Panc1 (cell line): ENCODE measurements at regions not wholly inside any gene's neighbourhood (a gene's known extent, or its start where the extent isn't known, plus 50 kb on each side); places are given as distances from the start of the nearest gene placed in this dataset.

ENCODE experiments used
- ATAC-seq: fragments of 200-7000 bp; cut with Tn5 transposase; 2 replicates; pipeline ENCODE4 v1.9.1; 2020; ENCODE audit warnings: mild to moderate bottlenecking, moderate library complexity
- BruUV-seq: library from RNA; stranded (reverse); fragments of 400-500 nt; replicated peaks from 2 replicates; lab custom pipeline; 2021; lab: Mats Ljungman, UMichigan
- CTCF ChIA-PET: fragments of 300-600 bp; sonication (Branson Sonifier 250); formaldehyde crosslinking; loops from one replicate; lab custom pipeline; 2022; ENCODE audit warnings: antibody characterized with exemption; lab: Charles Lee
- POLR2A ChIA-PET: fragments of 300-600 bp; sonication (Branson Sonifier 250); formaldehyde crosslinking; loops from one replicate; lab custom pipeline; 2022; ENCODE audit warnings: antibody characterized with exemption; lab: Charles Lee
- DNase-seq: peaks from one replicate; pipeline ENCODE4 v3.0.0-alpha.2; 2010; ENCODE audit warnings: low read depth, low spot score
- H3K27ac ChIP-seq: 2 replicates; pipeline ENCODE4 v1.5.1; 2011; ENCODE audit warnings: mild to moderate bottlenecking, low read length, inconsistent platforms
- H3K27me3 ChIP-seq: fragments of 200-500 bp; sonication (Bioruptor generic); 2 replicates; pipeline ENCODE4 v1.6.0; 2014; ENCODE audit warnings: low read length, inconsistent platforms; ENCODE audit not compliant: control insufficient read depth, insufficient read depth
- H3K36me3 ChIP-seq: fragments of 200-500 bp; sonication (Bioruptor generic); 2 replicates; pipeline ENCODE4 v1.5.1; 2014; ENCODE audit warnings: inconsistent platforms, mild to moderate bottlenecking, low read length, moderate library complexity; ENCODE audit not compliant: control insufficient read depth, insufficient read depth
- H3K4me1 ChIP-seq: 2 replicates; pipeline ENCODE4 v1.5.1; 2011; ENCODE audit warnings: inconsistent platforms, mild to moderate bottlenecking, low read length, moderate library complexity; ENCODE audit not compliant: control insufficient read depth, insufficient read depth
- H3K4me3 ChIP-seq, 2 experiments: 2 replicates each; pipeline ENCODE4 v1.5.1; 2011 to 2012; ENCODE audit warnings: low read depth in 2 of 2, low read length in 2 of 2, mild to moderate bottlenecking in 2 of 2, inconsistent platforms in 1 of 2, moderate library complexity in 1 of 2
- H3K9me3 ChIP-seq: fragments of 200-500 bp; sonication (Bioruptor generic); 2 replicates; pipeline ENCODE4 v1.5.1; 2014; ENCODE audit warnings: low read depth, mild to moderate bottlenecking, inconsistent platforms, low read length, moderate library complexity; ENCODE audit not compliant: control insufficient read depth, insufficient read depth
- CTCF ChIP-seq: fragments of 450-650 bp; IDR thresholded peaks from 2 replicates; pipeline ENCODE4 v1.5.1; 2017; ENCODE audit warnings: mild to moderate bottlenecking
- POLR2AphosphoS5 ChIP-seq: IDR thresholded peaks from 2 replicates; pipeline ENCODE4 v1.6.1; 2012; ENCODE audit warnings: mild to moderate bottlenecking, low read depth, low read length, moderate library complexity
- REST ChIP-seq, 2 experiments: IDR thresholded peaks; 2 replicates each; pipeline ENCODE4 v1.6.1; 2011 to 2012; ENCODE audit warnings: low read depth in 2 of 2, control low read depth in 1 of 2, low read length in 1 of 2, mild to moderate bottlenecking in 1 of 2, moderate library complexity in 1 of 2; ENCODE audit not compliant: insufficient read depth in 1 of 2
- SIN3A ChIP-seq: IDR thresholded peaks from 2 replicates; pipeline ENCODE4 v1.6.1; 2012; ENCODE audit warnings: low read depth, mild to moderate bottlenecking, low read length, moderate library complexity, borderline replicate concordance; ENCODE audit not compliant: insufficient read depth
- TCF7L2 ChIP-seq: IDR thresholded peaks from 2 replicates; pipeline ENCODE4 v1.6.1; 2011; ENCODE audit warnings: mild to moderate bottlenecking, low read depth, low read length, inconsistent platforms
- in situ Hi-C: cut with HindIII; loops from 2 replicates; pipeline ENCODE4 v1.10.0; 2016; ENCODE audit warnings: low sequenced_read_pairs, low pct_unique_long_range_greater_than_20kb
- intact Hi-C: fragments of 100-400 bp; cut with micrococcal nuclease; formaldehyde crosslinking; loops from one replicate; pipeline ENCODE4 v1.10.0; 2022; ENCODE audit not compliant: unreplicated experiment

GRCh38 chr1:17903386-17903785 is 148.3 kb downstream of the ACTL8 start:
- BruUV-seq, result no TSS peak

GRCh38 chr1:17904290-17904689 is 149.2 kb downstream of the ACTL8 start:
- in situ Hi-C loops (no loop called here), intact Hi-C loops (no loop called here)
- ChIA-PET CTCF (no interaction called here), POLR2A (no interaction called here)
- Histone ChIP-seq H3K9me3 (no peaks in the 10 kb centered on the region), H3K4me1 (no peaks in the 10 kb centered on the region), H3K27me3 (peaks cover 10% of the 10 kb centered on the region), H3K4me3 (no peak overlapping the region), H3K27ac (no peak overlapping the region), H3K36me3 (no peaks in the 10 kb centered on the region)
- no peak for DNase-seq
- no TSS peak for BruUV-seq
- TF ChIP-seq TCF7L2, result no peak
- no peak for TF ChIP-seq CTCF
- no peak for TF ChIP-seq SIN3A
- TF ChIP-seq POLR2AphosphoS5, result no peak
- no peak for TF ChIP-seq REST (IDR thresholded peaks at IDR 0.05; ENCODE audit: insufficient read depth in 1 of 2, low read depth in 2 of 2, low read length in 1 of 2)
- no peak for ATAC-seq

More at GRCh38 chr1:17903386-17903785, 148.3 kb downstream of the ACTL8 start:
- Histone ChIP-seq H3K27ac (no peak overlapping the region), H3K36me3 (no peaks in the 10 kb centered on the region), H3K27me3 (peaks cover 5% of the 10 kb centered on the region; the same call in 1 of the 2 replicates), H3K4me3 (no peak overlapping the region), H3K9me3 (no peaks in the 10 kb centered on the region), H3K4me1 (no peaks in the 10 kb centered on the region)
- intact Hi-C loops, result no loop called here
- ChIA-PET CTCF (no interaction called here), POLR2A (no interaction called here)
- in situ Hi-C loops, result no loop called here
- no peak for DNase-seq
- no peak for TF ChIP-seq CTCF
- TF ChIP-seq REST (IDR thresholded peaks at IDR 0.05; ENCODE audit: insufficient read depth in 1 of 2, low read depth in 2 of 2, low read length in 1 of 2), result no peak
- TF ChIP-seq POLR2AphosphoS5, result no peak
- no peak for TF ChIP-seq SIN3A
- no peak for TF ChIP-seq TCF7L2
- no peak for ATAC-seq
